ENCODE measurements at regions not wholly inside any gene's neighbourhood (a gene's known extent, or its start where the extent isn't known, plus 50 kb on each side); places are given as distances from the start of the nearest gene placed in this dataset.

- Mint-ChIP-seq H3K36me3 (ENCODE audit: low read depth) (no peaks in the 10 kb centered on the region), H3K4me1 (peaks cover 8% of the 10 kb centered on the region), H3K27me3 (peaks cover 27% of the 10 kb centered on the region), H3K27ac (no peak overlapping the region), H3K4me3 (no peak overlapping the region)
- ATAC-seq: no peak
- no peaks in the 10 kb centered on the region for H3K9me3 ChIP-seq (ENCODE audit: control insufficient read depth, low read length, poor library complexity, severe bottlenecking)
- no peak for DNase-seq
Measured at GRCh38 chr3:14286887-14287500, 108.4 kb downstream of the LSM3 start.

- no peaks in the 10 kb centered on the region for H3K36me3 Mint-ChIP-seq (ENCODE audit: low read depth)
- no peaks in the 10 kb centered on the region for H3K9me3 ChIP-seq (ENCODE audit: control insufficient read depth, low read length, poor library complexity, severe bottlenecking)
- DNase-seq (no peak), ATAC-seq (no peak)
- peaks cover 23% of the 10 kb centered on the region for H3K27me3 Mint-ChIP-seq
- H3K4me3 Mint-ChIP-seq: no peak overlapping the region
- H3K4me1 Mint-ChIP-seq: peaks cover 8% of the 10 kb centered on the region
- no peak overlapping the region for H3K27ac Mint-ChIP-seq
Measured at GRCh38 chr3:14288177-14288788, 109.7 kb downstream of the LSM3 start.

- Mint-ChIP-seq H3K4me1 (peaks cover 8% of the 10 kb centered on the region), H3K27ac (no peak overlapping the region), H3K27me3 (peaks cover 23% of the 10 kb centered on the region), H3K4me3 (no peak overlapping the region), H3K36me3 (ENCODE audit: low read depth) (no peaks in the 10 kb centered on the region)
- H3K9me3 ChIP-seq (ENCODE audit: control insufficient read depth, low read length, poor library complexity, severe bottlenecking): no peaks in the 10 kb centered on the region
- DNase-seq (no peak), ATAC-seq (no peak)
Measured at GRCh38 chr3:14288833-14289451, 110.3 kb downstream of the LSM3 start.

- H3K9me3 ChIP-seq (ENCODE audit: control insufficient read depth, low read length, poor library complexity, severe bottlenecking): no peaks in the 10 kb centered on the region
- peaks cover 30% of the 10 kb centered on the region for H3K27me3 Mint-ChIP-seq
- ATAC-seq (no peak), DNase-seq (no peak)
- no peaks in the 10 kb centered on the region for H3K36me3 Mint-ChIP-seq (ENCODE audit: low read depth)
- peaks cover 13% of the 10 kb centered on the region for H3K4me1 Mint-ChIP-seq
- H3K4me3 Mint-ChIP-seq: no peak overlapping the region
- no peak overlapping the region for H3K27ac Mint-ChIP-seq
Measured at GRCh38 chr3:14289590-14290461, 111.2 kb downstream of the LSM3 start.

- no peak overlapping the region for H3K4me3 Mint-ChIP-seq
- H3K27me3 Mint-ChIP-seq: peaks cover 27% of the 10 kb centered on the region
- ATAC-seq (no peak), DNase-seq (no peak)
- H3K9me3 ChIP-seq (ENCODE audit: control insufficient read depth, low read length, poor library complexity, severe bottlenecking): no peaks in the 10 kb centered on the region
- H3K27ac Mint-ChIP-seq: no peak overlapping the region
- peaks cover 13% of the 10 kb centered on the region for H3K4me1 Mint-ChIP-seq
- H3K36me3 Mint-ChIP-seq (ENCODE audit: low read depth): no peaks in the 10 kb centered on the region
Measured at GRCh38 chr3:14290631-14291385, 111.6 kb upstream of the SLC6A6 start.

GRCh38 chr3:14295037-14295436 lies 107.4 kb upstream of the SLC6A6 start:
- H3K27me3 Mint-ChIP-seq: peaks cover 35% of the 10 kb centered on the region
- H3K4me3 Mint-ChIP-seq: no peak overlapping the region
- DNase-seq (no peak), ATAC-seq (no peak)
- H3K4me1 Mint-ChIP-seq: peaks cover 10% of the 10 kb centered on the region
- H3K36me3 Mint-ChIP-seq (ENCODE audit: low read depth): no peaks in the 10 kb centered on the region
- H3K9me3 ChIP-seq (ENCODE audit: control insufficient read depth, low read length, poor library complexity, severe bottlenecking): no peaks in the 10 kb centered on the region
- H3K27ac Mint-ChIP-seq: no peak overlapping the region

GRCh38 chr3:14295801-14296200 lies 106.6 kb upstream of the SLC6A6 start:
- peaks cover 28% of the 10 kb centered on the region for H3K27me3 Mint-ChIP-seq
- no peak overlapping the region for H3K27ac Mint-ChIP-seq
- no peak for DNase-seq
- no peak overlapping the region for H3K4me3 Mint-ChIP-seq
- H3K9me3 ChIP-seq (ENCODE audit: control insufficient read depth, low read length, poor library complexity, severe bottlenecking): no peaks in the 10 kb centered on the region
- H3K36me3 Mint-ChIP-seq (ENCODE audit: low read depth): no peaks in the 10 kb centered on the region
- peaks cover 7% of the 10 kb centered on the region for H3K4me1 Mint-ChIP-seq
- no peak for ATAC-seq

GRCh38 chr3:14297305-14297704 lies 105.1 kb upstream of the SLC6A6 start:
- DNase-seq: no peak
- H3K9me3 ChIP-seq (ENCODE audit: control insufficient read depth, low read length, poor library complexity, severe bottlenecking): no peaks in the 10 kb centered on the region
- ATAC-seq: no peak
- Mint-ChIP-seq H3K4me1 (peaks cover 9% of the 10 kb centered on the region), H3K27ac (no peak overlapping the region), H3K36me3 (ENCODE audit: low read depth) (no peaks in the 10 kb centered on the region), H3K4me3 (no peak overlapping the region), H3K27me3 (peaks cover 26% of the 10 kb centered on the region)

GRCh38 chr3:14297784-14298236 lies 104.6 kb upstream of the SLC6A6 start:
- Mint-ChIP-seq H3K36me3 (ENCODE audit: low read depth) (no peaks in the 10 kb centered on the region), H3K4me3 (no peak overlapping the region), H3K4me1 (peaks cover 13% of the 10 kb centered on the region), H3K27me3 (peaks cover 26% of the 10 kb centered on the region), H3K27ac (no peak overlapping the region)
- DNase-seq: no peak
- no peak for ATAC-seq
- no peaks in the 10 kb centered on the region for H3K9me3 ChIP-seq (ENCODE audit: control insufficient read depth, low read length, poor library complexity, severe bottlenecking)

- ATAC-seq: no peak
- no peak overlapping the region for H3K4me3 Mint-ChIP-seq
Measured at GRCh38 chr3:14298442-14298841, 104.0 kb upstream of the SLC6A6 start.

GRCh38 chr3:14298991-14299555 lies 103.3 kb upstream of the SLC6A6 start:
- DNase-seq (no peak), ATAC-seq (no peak)
- Mint-ChIP-seq H3K4me1 (peaks cover 25% of the 10 kb centered on the region), H3K4me3 (no peak overlapping the region), H3K27me3 (peaks cover 26% of the 10 kb centered on the region), H3K36me3 (ENCODE audit: low read depth) (peaks cover 2% of the 10 kb centered on the region), H3K27ac (no peak overlapping the region)
- H3K9me3 ChIP-seq (ENCODE audit: control insufficient read depth, low read length, poor library complexity, severe bottlenecking): no peaks in the 10 kb centered on the region

More at GRCh38 chr3:14298442-14298841, 104.0 kb upstream of the SLC6A6 start:
- H3K27ac Mint-ChIP-seq: no peak overlapping the region
- DNase-seq: no peak
- H3K36me3 Mint-ChIP-seq (ENCODE audit: low read depth): no peaks in the 10 kb centered on the region
- peaks cover 26% of the 10 kb centered on the region for H3K27me3 Mint-ChIP-seq
- no peaks in the 10 kb centered on the region for H3K9me3 ChIP-seq (ENCODE audit: control insufficient read depth, low read length, poor library complexity, severe bottlenecking)
- peaks cover 19% of the 10 kb centered on the region for H3K4me1 Mint-ChIP-seq

GRCh38 chr3:14299767-14300166 lies 102.6 kb upstream of the SLC6A6 start:
- no peak overlapping the region for H3K27ac Mint-ChIP-seq
- no peak overlapping the region for H3K4me3 Mint-ChIP-seq
- DNase-seq: no peak
- no peaks in the 10 kb centered on the region for H3K9me3 ChIP-seq (ENCODE audit: control insufficient read depth, low read length, poor library complexity, severe bottlenecking)
- peaks cover 24% of the 10 kb centered on the region for H3K27me3 Mint-ChIP-seq
- peaks cover 24% of the 10 kb centered on the region for H3K4me1 Mint-ChIP-seq
- ATAC-seq: no peak
- peaks cover 2% of the 10 kb centered on the region for H3K36me3 Mint-ChIP-seq (ENCODE audit: low read depth)
